SJSA1 (cell line): ENCODE measurements at regions not wholly inside any gene's neighbourhood (a gene's known extent, or its start where the extent isn't known, plus 50 kb on each side); places are given as distances from the start of the nearest gene placed in this dataset.
"Not testable (repeated sequence)": the region's sequence is repeated elsewhere in the genome, so short reads cannot be mapped to it uniquely, and the experiment has no call there.

Source experiments
- DNase-seq, 2 experiments: peaks; one replicate each; pipeline ENCODE4 v3.0.0-alpha.2; 2015 to 2020; ENCODE audit warnings: low spot score in 2 of 2, low read depth in 1 of 2
- H3K27ac ChIP-seq: fragments of 250-450 bp; sonication (Bioruptor Pico); 2 replicates; pipeline ENCODE4 v1.5.1; 2020; ENCODE audit warnings: mild to moderate bottlenecking, moderate library complexity
- H3K27me3 ChIP-seq: fragments of 250-450 bp; sonication (Bioruptor Pico); replicated peaks from 2 replicates; pipeline ENCODE4 v1.5.1; 2020; ENCODE audit warnings: mild to moderate bottlenecking, moderate library complexity
- H3K36me3 ChIP-seq: fragments of 250-450 bp; sonication (Bioruptor Pico); 2 replicates; pipeline ENCODE4 v1.5.1; 2020; ENCODE audit warnings: mild to moderate bottlenecking
- H3K4me1 ChIP-seq: fragments of 250-450 bp; sonication (Bioruptor Pico); replicated peaks from 2 replicates; pipeline ENCODE4 v1.6.1; 2021; ENCODE audit warnings: mild to moderate bottlenecking
- H3K4me3 ChIP-seq: fragments of 250-450 bp; sonication (Bioruptor Pico); 2 replicates; pipeline ENCODE4 v1.5.1; 2020; ENCODE audit warnings: mild to moderate bottlenecking
- H3K9me3 ChIP-seq: fragments of 250-450 bp; sonication (Bioruptor Pico); replicated peaks from 2 replicates; pipeline ENCODE4 v1.5.1; 2020; ENCODE audit warnings: mild to moderate bottlenecking

GRCh38 chr3:69659180-69659910 lies 79.9 kb upstream of the MITF start:
- Histone ChIP-seq H3K4me1 (no peaks in the 10 kb centered on the region), H3K4me3 (no peak overlapping the region), H3K9me3 (no peaks in the 10 kb centered on the region), H3K36me3 (no peaks in the 10 kb centered on the region), H3K27ac (no peak overlapping the region), H3K27me3 (no peaks in the 10 kb centered on the region)
- no peak for DNase-seq

GRCh38 chr3:69658514-69659140 lies 80.6 kb upstream of the MITF start:
- Histone ChIP-seq H3K9me3 (no peaks in the 10 kb centered on the region), H3K4me1 (no peaks in the 10 kb centered on the region), H3K4me3 (no peak overlapping the region), H3K36me3 (no peaks in the 10 kb centered on the region), H3K27ac (no peak overlapping the region), H3K27me3 (no peaks in the 10 kb centered on the region)
- no peak for DNase-seq

GRCh38 chr3:69657030-69657429 lies 82.2 kb upstream of the MITF start:
- not testable (repeated sequence) for H3K4me3 ChIP-seq, DNase-seq, H3K9me3 ChIP-seq, H3K27ac ChIP-seq, H3K4me1 ChIP-seq, H3K36me3 ChIP-seq, H3K27me3 ChIP-seq

GRCh38 chr3:69651765-69652164 lies 87.5 kb upstream of the MITF start:
- H3K36me3 ChIP-seq, result no peaks in the 10 kb centered on the region
- no peak overlapping the region for H3K4me3 ChIP-seq
- no peak for DNase-seq
- H3K9me3 ChIP-seq, result no peaks in the 10 kb centered on the region
- peaks cover 35% of the 10 kb centered on the region for H3K4me1 ChIP-seq
- no peak overlapping the region for H3K27ac ChIP-seq
- no peaks in the 10 kb centered on the region for H3K27me3 ChIP-seq

- peak in 1 of 2 experiments; percentile 5 for DNase-seq
- no peaks in the 10 kb centered on the region for H3K9me3 ChIP-seq
- no peaks in the 10 kb centered on the region for H3K36me3 ChIP-seq
- H3K4me3 ChIP-seq, result no peak overlapping the region
- no peaks in the 10 kb centered on the region for H3K27me3 ChIP-seq
- no peak overlapping the region for H3K27ac ChIP-seq
- peaks cover 35% of the 10 kb centered on the region for H3K4me1 ChIP-seq
Measured at GRCh38 chr3:69650066-69650419, 89.2 kb upstream of the MITF start.

GRCh38 chr3:69649120-69650065 lies 89.9 kb upstream of the MITF start:
- peak in 1 of 2 experiments; percentile 64 for DNase-seq
- H3K27me3 ChIP-seq, result no peaks in the 10 kb centered on the region
- peaks cover 35% of the 10 kb centered on the region for H3K4me1 ChIP-seq
- H3K36me3 ChIP-seq, result no peaks in the 10 kb centered on the region
- peak overlapping the region; percentile 30 for H3K27ac ChIP-seq
- no peak overlapping the region for H3K4me3 ChIP-seq
- H3K9me3 ChIP-seq, result no peaks in the 10 kb centered on the region

- H3K36me3 ChIP-seq, result no peaks in the 10 kb centered on the region
- no peaks in the 10 kb centered on the region for H3K9me3 ChIP-seq
- H3K4me3 ChIP-seq, result no peak overlapping the region
Measured at GRCh38 chr3:69648126-69648525, 91.1 kb upstream of the MITF start.

GRCh38 chr3:69647511-69648110 lies 91.7 kb upstream of the MITF start:
- H3K27ac ChIP-seq, result no peak overlapping the region
- no peak for DNase-seq
- H3K4me3 ChIP-seq, result no peak overlapping the region
- no peaks in the 10 kb centered on the region for H3K36me3 ChIP-seq
- peaks cover 35% of the 10 kb centered on the region for H3K4me1 ChIP-seq
- no peaks in the 10 kb centered on the region for H3K9me3 ChIP-seq
- H3K27me3 ChIP-seq, result no peaks in the 10 kb centered on the region

More at GRCh38 chr3:69648126-69648525, 91.1 kb upstream of the MITF start:
- no peaks in the 10 kb centered on the region for H3K27me3 ChIP-seq
- peaks cover 35% of the 10 kb centered on the region for H3K4me1 ChIP-seq
- no peak overlapping the region for H3K27ac ChIP-seq
- DNase-seq, result no peak

GRCh38 chr3:69647081-69647480 lies 92.2 kb upstream of the MITF start:
- Histone ChIP-seq H3K9me3 (no peaks in the 10 kb centered on the region), H3K4me1 (peaks cover 35% of the 10 kb centered on the region), H3K27me3 (no peaks in the 10 kb centered on the region), H3K27ac (no peak overlapping the region), H3K4me3 (no peak overlapping the region), H3K36me3 (no peaks in the 10 kb centered on the region)
- DNase-seq, result no peak

- H3K4me3 ChIP-seq, result no peak overlapping the region
- no peaks in the 10 kb centered on the region for H3K27me3 ChIP-seq
- H3K27ac ChIP-seq, result no peak overlapping the region
- H3K4me1 ChIP-seq, result peaks cover 35% of the 10 kb centered on the region
- DNase-seq, result no peak
- no peaks in the 10 kb centered on the region for H3K9me3 ChIP-seq
- H3K36me3 ChIP-seq, result no peaks in the 10 kb centered on the region
Measured at GRCh38 chr3:69646287-69647067, 92.8 kb upstream of the MITF start.

GRCh38 chr3:69642606-69643005 lies 96.7 kb upstream of the MITF start:
- no peak for DNase-seq
- Histone ChIP-seq H3K4me3 (no peak overlapping the region), H3K4me1 (no peaks in the 10 kb centered on the region), H3K27me3 (no peaks in the 10 kb centered on the region), H3K27ac (no peak overlapping the region), H3K36me3 (no peaks in the 10 kb centered on the region), H3K9me3 (no peaks in the 10 kb centered on the region)

GRCh38 chr3:69639851-69640250 lies 99.4 kb upstream of the MITF start:
- H3K27ac ChIP-seq, result no peak overlapping the region
- H3K36me3 ChIP-seq, result no peaks in the 10 kb centered on the region
- no peaks in the 10 kb centered on the region for H3K9me3 ChIP-seq
- DNase-seq, result no peak
- H3K4me3 ChIP-seq, result no peak overlapping the region
- no peaks in the 10 kb centered on the region for H3K27me3 ChIP-seq
- H3K4me1 ChIP-seq, result no peaks in the 10 kb centered on the region

GRCh38 chr3:69628951-69629350 lies 110.3 kb upstream of the MITF start:
- Histone ChIP-seq H3K4me1 (no peaks in the 10 kb centered on the region), H3K9me3 (no peaks in the 10 kb centered on the region), H3K36me3 (no peaks in the 10 kb centered on the region), H3K4me3 (no peak overlapping the region), H3K27me3 (no peaks in the 10 kb centered on the region), H3K27ac (no peak overlapping the region)
- no peak for DNase-seq
